K562 (cell line): ENCODE measurements at regions not wholly inside any gene's neighbourhood (a gene's known extent, or its start where the extent isn't known, plus 50 kb on each side); places are given as distances from the start of the nearest gene placed in this dataset.

Source experiments
- BRCA1 ChIP-seq, 2 experiments: fragments of 450-650 bp in 1 of 2; sonication (generic) in 1 of 2; formaldehyde crosslinking in 1 of 2; IDR thresholded peaks; 2 replicates each; pipeline versions ENCODE4 v1.5.0 to v1.6.1; 2017 to 2020; ENCODE audit warnings: mild to moderate bottlenecking in 1 of 2, missing genetic modification reagents in 1 of 2
- CC2D1A ChIP-seq: fragments of 450-650 bp; IDR thresholded peaks from 2 replicates; pipeline ENCODE4 v1.6.1; 2017; ENCODE audit warnings: mild to moderate bottlenecking
- RFX5 ChIP-seq: IDR thresholded peaks from 2 replicates; pipeline ENCODE4 v1.6.1; 2011; ENCODE audit warnings: low read depth, mild to moderate bottlenecking, improper control_type of control experiment, low read length
- TF ChIP-seq, protein P1 (sequence below): fragments of 450-650 bp; IDR thresholded peaks from 2 replicates; pipeline ENCODE4 v1.7.1; 2018; ENCODE audit warnings: mild to moderate bottlenecking, low read depth; ENCODE audit not compliant: partially characterized antibody

- TF ChIP-seq, protein P1, sequence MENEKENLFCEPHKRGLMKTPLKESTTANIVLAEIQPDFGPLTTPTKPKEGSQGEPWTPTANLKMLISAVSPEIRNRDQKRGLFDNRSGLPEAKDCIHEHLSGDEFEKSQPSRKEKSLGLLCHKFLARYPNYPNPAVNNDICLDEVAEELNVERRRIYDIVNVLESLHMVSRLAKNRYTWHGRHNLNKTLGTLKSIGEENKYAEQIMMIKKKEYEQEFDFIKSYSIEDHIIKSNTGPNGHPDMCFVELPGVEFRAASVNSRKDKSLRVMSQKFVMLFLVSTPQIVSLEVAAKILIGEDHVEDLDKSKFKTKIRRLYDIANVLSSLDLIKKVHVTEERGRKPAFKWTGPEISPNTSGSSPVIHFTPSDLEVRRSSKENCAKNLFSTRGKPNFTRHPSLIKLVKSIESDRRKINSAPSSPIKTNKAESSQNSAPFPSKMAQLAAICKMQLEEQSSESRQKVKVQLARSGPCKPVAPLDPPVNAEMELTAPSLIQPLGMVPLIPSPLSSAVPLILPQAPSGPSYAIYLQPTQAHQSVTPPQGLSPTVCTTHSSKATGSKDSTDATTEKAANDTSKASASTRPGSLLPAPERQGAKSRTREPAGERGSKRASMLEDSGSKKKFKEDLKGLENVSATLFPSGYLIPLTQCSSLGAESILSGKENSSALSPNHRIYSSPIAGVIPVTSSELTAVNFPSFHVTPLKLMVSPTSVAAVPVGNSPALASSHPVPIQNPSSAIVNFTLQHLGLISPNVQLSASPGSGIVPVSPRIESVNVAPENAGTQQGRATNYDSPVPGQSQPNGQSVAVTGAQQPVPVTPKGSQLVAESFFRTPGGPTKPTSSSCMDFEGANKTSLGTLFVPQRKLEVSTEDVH: no peak
- TF ChIP-seq RFX5 (no peak), CC2D1A (no peak), BRCA1 (IDR thresholded peaks at IDR 0.05) (no peak), BRCA1 (CRISPR knock-in tag; IDR thresholded peaks at IDR 0.05) (no peak)
Measured at GRCh38 chr13:65603160-65603559, 1627.0 kb downstream of the PCDH9 start.
